ENCODE measurements at regions not wholly inside any gene's neighbourhood (a gene's known extent, or its start where the extent isn't known, plus 50 kb on each side); places are given as distances from the start of the nearest gene placed in this dataset.
"Not testable (repeated sequence)": the region's sequence is repeated elsewhere in the genome, so short reads cannot be mapped to it uniquely, and the experiment has no call there.

DNA sequence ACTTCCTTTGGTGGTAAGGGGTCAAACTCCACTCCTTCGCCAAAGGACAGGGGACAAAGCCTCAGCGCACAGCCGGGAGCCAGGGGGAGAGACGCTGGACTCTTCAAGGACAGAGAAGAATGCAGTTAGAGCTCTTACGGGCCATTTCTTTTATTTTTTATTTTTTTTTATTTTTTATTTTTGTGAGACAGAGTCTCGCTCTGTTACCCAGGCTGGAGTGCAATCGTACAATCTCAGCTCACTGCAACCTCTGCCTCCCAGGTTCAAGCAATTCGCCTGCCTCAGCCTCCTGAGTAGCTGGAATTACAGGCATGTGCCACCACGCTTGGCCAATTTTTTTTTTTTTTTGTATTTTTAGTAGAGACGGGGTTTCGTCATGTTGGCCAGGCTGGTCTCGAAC lies 93.2 kb upstream of the RPH3AL start, which contains the start of gene RFLNB:
RFLNB (minus strand) TSS at position 101 of the 400 bp plus-strand sequence.
- DNase-seq, result not testable (repeated sequence)

GRCh38 chr17:444879-445454 lies 92.4 kb upstream of the RPH3AL start:
- no peak for DNase-seq

- no peak for DNase-seq
These were observed 90.5 kb upstream of the RPH3AL start for GRCh38 chr17:443109-443508.

DNA sequence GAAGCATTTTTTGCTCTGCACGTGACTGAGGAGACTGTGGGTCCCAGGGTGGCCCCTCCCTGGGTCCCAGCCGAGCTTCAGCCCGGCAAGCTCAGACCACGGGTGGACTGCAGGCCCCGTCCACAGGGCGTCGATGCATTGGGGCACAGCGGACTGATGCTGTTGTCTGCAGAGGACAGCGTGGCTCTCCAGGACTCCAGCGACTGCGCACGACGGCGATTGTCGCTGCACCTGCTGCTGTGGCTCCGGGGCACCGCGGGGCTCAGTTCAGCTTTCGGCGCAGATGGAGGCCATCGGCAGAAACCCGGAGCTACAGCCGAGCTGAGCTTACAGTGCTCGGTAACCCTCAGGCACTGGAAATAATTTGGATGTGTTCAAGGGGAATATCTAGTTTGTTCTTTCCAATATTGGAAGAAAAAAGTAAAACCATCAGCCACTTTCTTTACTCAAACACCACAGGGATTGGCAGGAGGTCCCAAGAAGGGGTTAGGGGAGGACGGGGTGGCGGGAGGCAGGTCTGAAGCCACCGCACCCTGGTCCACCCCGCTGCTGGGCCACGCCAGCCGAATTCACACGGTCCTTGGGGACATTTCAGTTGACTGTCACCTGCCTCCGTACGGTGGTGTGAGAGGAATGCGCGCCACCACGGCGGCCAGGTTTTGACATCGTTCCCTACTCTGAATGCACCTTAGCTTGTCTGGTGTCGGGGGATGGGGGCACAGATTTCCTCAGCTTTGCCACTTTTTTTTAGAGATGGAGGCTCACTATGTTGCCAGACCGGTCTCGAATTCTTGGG lies 88.7 kb upstream of the RPH3AL start:
- no peak for DNase-seq

GRCh38 chr17:438191-438590 lies 85.6 kb upstream of the RPH3AL start:
- DNase-seq, result no peak

- no peak for DNase-seq
These were observed 84.9 kb upstream of the RPH3AL start for GRCh38 chr17:437545-437944.

GRCh38 chr17:436571-436970 lies 84.0 kb upstream of the RPH3AL start:
- DNase-seq, result no peak

DNA sequence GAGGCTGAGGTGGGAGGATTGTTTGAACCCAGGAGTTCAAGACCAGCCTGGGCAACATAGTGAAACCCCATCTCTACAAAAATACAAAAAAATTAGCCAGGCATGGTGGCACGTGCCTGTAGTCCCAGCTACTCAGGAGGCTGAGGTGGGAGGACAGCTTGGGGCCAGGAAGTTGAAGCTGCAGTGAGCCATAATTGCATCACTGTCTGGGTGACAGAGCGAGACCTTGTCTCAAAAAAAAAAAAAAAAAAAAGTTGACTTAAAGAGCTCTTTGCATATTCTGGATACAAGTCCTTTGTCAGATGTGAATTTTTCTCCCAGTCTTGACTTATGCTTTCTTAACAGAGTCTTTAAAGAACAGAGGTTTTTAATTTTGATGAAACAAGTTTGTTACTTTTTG lies 79.9 kb upstream of the RPH3AL start:
- DNase-seq, result not testable (repeated sequence)

DNA sequence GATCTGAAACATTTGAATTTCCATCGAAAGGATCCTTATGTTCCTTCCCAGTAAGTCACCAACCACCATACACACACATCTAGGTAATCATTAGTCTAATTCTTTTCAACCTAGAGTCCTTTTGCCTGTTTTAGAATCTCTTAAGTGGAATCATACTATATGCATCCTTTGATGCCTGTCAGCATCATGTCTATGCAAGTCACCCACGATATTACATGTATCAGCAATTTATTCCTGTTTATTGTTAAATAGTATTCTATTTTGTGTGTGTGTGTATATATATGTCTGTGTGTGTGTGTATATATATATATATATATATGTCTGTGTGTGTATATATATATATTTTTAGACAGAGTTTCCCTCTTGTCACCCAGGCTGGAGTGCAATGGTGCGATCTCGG lies 78.9 kb upstream of the RPH3AL start:
- DNase-seq, result no peak

GRCh38 chr17:429589-429988 lies 77.0 kb upstream of the RPH3AL start:
- no peak for DNase-seq

- DNase-seq, result no peak
These were observed 75.8 kb upstream of the RPH3AL start for GRCh38 chr17:428414-428813.

DNA sequence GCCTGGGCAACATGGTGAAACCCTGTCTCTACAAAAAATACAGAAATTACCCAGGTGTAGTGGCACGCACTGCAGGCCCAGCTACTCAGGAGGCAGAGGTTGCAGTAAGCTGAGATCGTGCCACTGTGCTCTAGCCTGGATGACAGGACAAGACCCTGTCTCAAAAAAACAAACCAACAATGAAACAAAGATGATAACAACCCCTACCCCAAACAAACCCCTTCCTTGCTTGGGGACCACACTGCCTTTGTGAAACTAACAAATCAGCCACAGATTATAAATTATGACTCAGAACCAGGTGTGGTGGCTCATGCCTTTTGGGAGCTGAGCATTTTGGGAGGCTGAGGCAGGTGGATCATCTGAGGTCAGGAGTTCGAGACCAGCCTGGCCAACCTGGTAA lies 75.3 kb upstream of the RPH3AL start:
- DNase-seq, result no peak

DNA sequence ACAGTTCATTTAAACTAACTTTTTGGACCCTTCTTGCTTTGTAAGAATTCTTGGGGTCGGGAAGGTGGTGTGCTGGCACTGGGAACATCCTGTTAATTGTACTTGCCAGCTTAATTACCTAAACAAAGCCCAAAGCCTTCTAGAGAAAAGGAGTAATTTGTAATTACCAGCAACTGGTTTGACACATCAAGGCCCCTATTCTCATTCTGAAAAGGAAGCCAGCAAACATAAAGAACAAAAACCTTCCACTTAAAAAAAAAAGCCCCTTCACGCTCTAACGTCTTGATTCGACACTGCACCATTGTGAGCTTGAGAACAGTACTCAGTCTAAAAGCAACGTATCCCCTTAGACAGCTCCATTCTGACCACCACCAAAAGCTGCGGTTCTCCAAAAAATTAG lies 74.7 kb upstream of the RPH3AL start:
- DNase-seq, result no peak

- no peak for DNase-seq
These were observed 69.8 kb upstream of the RPH3AL start for GRCh38 chr17:422196-422930.

- DNase-seq, result no peak
These were observed 68.0 kb upstream of the RPH3AL start for GRCh38 chr17:420479-421175.

DNA sequence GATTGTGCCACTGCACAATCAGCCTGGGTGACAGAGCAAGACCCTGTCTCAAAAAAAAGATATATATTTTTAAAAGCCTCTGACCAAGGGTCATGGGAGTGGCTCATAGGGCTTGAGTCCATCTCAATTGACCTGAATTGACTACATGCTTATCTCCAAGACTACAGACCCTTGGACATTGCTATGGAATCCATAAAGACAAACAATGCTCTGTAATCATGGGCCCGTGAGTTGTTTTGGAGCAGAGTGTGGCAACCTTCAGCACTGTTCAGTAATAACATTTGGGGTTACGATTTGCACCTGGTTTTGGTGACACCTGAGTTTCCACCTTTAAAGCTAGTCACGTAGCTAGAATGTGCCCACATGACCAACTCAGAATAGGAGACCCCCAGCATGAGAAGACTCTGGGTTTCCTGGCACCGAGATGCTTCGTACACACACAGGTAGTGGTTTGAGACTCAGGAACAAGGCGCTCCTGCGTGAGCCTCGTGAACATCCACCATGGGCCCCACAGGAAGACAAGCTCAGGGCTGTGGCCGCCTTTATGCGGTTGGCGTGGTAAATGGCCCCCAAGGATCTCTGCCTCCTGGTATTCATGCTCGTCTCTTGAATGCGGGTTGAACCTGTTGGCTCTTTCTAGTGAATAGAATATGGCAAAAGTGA lies 66.6 kb upstream of the RPH3AL start:
- no peak for DNase-seq

DNA sequence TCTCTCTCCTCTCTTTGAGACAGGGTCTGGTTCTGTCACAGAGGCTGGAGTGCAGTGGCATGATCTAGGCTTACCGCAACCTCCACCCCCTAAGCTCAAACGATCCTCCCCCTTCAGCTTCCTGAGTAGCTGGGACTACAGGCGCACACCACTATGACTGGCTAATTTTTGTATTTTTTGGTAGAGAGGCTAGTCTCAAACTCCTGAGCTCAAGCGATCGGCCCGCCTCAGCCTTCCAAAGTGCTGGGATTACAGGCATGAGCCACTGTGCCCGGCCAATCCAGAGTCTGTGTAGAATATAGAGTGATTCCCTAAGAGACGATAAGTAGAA lies 65.8 kb upstream of the RPH3AL start:
- DNase-seq, result no peak

- no peak for DNase-seq
These were observed 65.2 kb upstream of the RPH3AL start for GRCh38 chr17:417691-418420.

- DNase-seq, result no peak
These were observed 63.9 kb upstream of the RPH3AL start for GRCh38 chr17:416293-417206.

DNA sequence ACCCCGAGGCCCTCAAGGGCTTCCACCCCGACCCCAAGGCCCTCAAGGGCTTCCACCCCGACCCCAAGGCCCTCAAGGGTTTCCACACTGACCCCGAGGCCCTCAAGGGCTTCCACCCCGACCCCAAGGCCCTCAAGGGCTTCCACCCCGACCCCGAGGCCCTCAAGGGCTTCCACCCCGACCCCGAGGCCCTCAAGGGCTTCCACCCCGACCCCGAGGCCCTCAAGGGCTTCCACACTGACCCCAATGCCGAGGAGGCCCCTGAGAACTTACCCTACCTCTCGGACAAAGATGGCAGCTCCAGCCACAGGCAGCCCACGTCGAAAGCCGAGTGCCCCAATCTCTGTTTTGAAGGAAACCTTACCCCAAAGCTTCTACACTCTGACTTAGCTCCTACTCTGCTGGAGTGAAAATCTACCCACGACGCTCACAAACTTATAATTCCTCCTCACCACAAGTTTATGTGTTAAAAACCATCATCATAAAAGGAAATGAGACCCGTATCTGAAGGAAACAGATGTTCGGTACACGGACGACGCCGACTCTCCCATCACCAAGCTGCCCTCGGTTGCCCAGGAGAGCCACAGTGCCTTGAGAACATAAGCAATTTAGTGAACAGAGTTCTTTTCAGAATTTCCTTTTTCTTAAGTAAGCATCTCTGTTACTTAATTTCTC lies 61.2 kb upstream of the RPH3AL start:
- no peak for DNase-seq
